ENCODE measurements at regions not wholly inside any gene's neighbourhood (a gene's known extent, or its start where the extent isn't known, plus 50 kb on each side); places are given as distances from the start of the nearest gene placed in this dataset.
"Not testable (repeated sequence)": the region's sequence is repeated elsewhere in the genome, so short reads cannot be mapped to it uniquely, and the experiment has no call there.

DNA sequence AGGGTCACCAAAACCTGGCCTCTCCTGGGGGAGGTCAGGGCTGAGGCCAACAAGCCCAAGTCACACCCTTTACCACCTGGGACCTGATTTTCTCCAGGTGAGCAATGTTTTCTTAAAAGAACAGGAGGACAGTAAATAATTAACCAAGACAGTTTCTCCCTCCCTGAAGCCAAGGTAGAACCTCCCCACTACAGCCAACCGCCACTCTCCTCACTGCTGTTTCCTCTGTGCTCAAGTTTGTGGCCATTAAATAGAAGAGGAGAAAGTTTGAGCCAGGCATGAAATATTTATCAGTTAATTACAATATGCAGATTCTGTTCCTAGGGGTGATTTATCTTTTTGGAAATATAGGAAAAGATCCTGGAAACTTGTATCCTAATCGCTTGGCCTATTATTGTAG, 150.6 kb upstream of the ANKRD20A1 start:
- H4K20me1 ChIP-seq; H3K27me3 ChIP-seq; H3K4me2 ChIP-seq; H3K27ac ChIP-seq; H3K4me3 ChIP-seq; H3K9ac ChIP-seq; H3K4me1 ChIP-seq; H3K36me3 ChIP-seq; H3K9me3 ChIP-seq (replicated peaks in 1 of 11): not testable (repeated sequence)

DNA sequence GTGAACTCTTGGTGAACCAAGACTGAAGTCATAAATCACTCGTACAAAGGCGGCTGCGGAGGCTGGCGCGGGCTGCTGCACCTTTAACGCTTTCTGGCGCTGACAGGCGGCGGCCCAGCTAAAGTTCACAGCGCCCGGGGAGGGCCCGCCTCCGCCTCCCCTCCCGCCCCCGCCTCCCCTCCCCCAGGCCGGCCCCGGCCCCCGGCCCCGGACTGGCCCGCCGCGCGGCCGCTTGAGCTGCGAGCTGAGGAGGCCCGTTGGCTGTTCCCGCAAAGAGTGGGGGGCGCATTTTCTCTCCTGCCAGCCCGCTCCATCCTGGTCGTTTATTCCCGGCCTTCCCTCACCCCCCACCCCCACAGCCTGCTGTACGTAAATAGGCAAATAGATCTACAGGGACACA, 147.3 kb upstream of the ANKRD20A1 start:
- H3K4me1 ChIP-seq; H3K27me3 ChIP-seq; H3K9ac ChIP-seq; H3K27ac ChIP-seq; H3K4me3 ChIP-seq; H3K9me3 ChIP-seq (replicated peaks in 1 of 11); H4K20me1 ChIP-seq; H3K4me2 ChIP-seq; H3K36me3 ChIP-seq: not testable (repeated sequence)

GRCh38 chr9:67711931-67712330, 146.8 kb upstream of the ANKRD20A1 start:
- not testable (repeated sequence) for H3K9me3 ChIP-seq (replicated peaks in 1 of 11); H3K36me3 ChIP-seq; H3K27me3 ChIP-seq; H3K4me3 ChIP-seq; H3K27ac ChIP-seq; H3K4me2 ChIP-seq; H3K4me1 ChIP-seq; H4K20me1 ChIP-seq; H3K9ac ChIP-seq

DNA sequence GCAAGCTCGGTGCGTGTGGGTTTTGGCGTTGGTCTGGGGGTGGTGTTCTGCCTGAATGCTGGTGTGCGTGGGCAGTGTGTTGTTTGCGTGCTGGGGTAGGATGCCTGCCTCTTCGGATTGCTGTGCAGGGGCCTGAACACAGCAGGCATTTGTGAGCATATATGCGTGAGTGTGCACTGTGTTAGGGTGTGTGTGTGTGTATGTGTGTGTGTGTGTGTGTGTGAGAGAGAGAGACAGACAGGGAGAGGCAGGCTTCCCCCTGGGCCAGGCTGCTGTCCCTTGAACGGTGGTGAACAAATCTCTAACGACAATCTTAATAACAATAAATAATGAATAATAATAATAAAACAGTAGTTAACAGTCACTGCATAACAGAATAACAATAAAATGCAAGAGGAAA, 145.8 kb upstream of the ANKRD20A1 start:
- not testable (repeated sequence) for H4K20me1 ChIP-seq; H3K9me3 ChIP-seq (replicated peaks in 1 of 11); H3K4me1 ChIP-seq; H3K4me2 ChIP-seq; H3K36me3 ChIP-seq; H3K27ac ChIP-seq; H3K9ac ChIP-seq; H3K27me3 ChIP-seq; H3K4me3 ChIP-seq

DNA sequence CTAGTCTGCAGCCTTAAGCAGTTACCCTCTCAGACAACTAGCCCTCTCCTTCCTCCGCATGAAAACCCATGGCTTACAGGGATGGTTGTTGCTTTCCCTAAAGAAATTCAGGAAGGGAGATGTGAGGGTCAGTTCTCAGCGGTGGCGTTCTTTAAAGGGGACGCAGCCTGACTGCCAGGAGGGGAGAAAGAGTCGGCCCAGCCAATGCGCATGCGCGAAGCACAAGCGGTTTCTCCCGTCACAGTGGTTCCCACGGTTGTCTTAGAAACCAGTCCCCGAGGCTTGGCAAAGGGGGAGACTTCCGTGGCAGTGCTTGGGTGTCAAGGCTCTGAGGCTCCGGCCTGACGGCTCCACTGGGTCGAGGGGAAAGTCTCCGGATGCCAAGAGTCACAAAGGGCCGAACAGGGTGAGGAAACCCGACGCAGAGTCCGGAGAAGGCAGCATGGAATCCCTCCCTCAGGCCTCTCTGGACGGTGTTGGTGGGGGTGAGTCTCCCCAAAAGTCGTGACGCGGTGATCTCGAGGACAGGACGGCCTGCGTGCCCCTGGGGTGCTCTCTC, 140.8 kb upstream of the ANKRD20A1 start:
- not testable (repeated sequence) for H3K9me3 ChIP-seq (replicated peaks in 1 of 11); H3K4me3 ChIP-seq; H3K27ac ChIP-seq

DNA sequence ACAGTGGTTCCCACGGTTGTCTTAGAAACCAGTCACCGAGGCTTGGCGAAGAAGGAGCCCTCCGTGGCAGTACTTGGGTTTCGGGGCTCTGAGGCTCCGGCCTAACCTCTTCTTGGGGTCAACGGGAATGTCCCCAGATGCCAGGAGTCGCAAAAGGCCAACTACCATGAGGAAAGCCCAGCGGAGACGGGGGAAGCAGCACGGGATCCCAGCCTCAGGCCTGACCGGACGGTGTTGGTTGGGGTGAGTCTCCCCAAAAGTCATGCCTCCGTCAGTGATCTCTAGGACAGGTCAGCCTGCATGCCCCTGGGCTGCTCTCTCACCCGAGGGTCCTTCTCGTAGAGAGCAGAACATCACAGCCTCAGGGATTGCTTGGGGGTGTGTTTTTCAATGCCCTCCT, 138.2 kb upstream of the ANKRD20A1 start:
- H3K27ac ChIP-seq; H3K9me3 ChIP-seq (replicated peaks in 1 of 11): not testable (repeated sequence)

More for the DNA sequence above, 140.8 kb upstream of the ANKRD20A1 start:
- H3K9ac ChIP-seq, H3K4me2 ChIP-seq, H3K4me1 ChIP-seq, H4K20me1 ChIP-seq, H3K36me3 ChIP-seq, H3K27me3 ChIP-seq: not testable (repeated sequence)

GRCh38 chr9:67722460-67723090, 136.2 kb upstream of the ANKRD20A1 start:
- H3K4me2 ChIP-seq; H3K4me1 ChIP-seq; H3K4me3 ChIP-seq; H3K27ac ChIP-seq; H3K9ac ChIP-seq; H3K27me3 ChIP-seq; H3K9me3 ChIP-seq (replicated peaks in 1 of 11); H4K20me1 ChIP-seq; H3K36me3 ChIP-seq: not testable (repeated sequence)

More for the DNA sequence above, 138.2 kb upstream of the ANKRD20A1 start:
- H3K27me3 ChIP-seq, H4K20me1 ChIP-seq, H3K36me3 ChIP-seq, H3K9ac ChIP-seq, H3K4me2 ChIP-seq, H3K4me1 ChIP-seq, H3K4me3 ChIP-seq: not testable (repeated sequence)

DNA sequence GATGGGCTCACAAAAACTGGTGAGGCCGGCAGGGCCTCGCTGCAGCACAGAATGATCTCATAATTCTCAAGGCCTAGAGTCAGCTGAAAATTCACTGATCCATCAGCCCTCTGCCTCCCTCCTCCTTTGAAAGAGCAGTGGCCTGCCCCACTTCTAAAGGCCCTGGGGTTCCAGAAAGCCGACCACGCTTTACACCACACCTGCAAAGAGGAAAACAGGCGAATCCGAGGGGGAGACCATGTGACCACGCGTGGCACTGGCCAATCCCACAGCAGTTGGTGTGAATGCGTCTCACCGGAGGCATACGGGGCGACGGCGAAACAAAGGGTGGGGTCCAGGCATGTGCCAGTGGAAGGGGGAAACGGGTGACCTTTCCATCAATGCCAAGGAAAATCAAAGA, 135.5 kb upstream of the ANKRD20A1 start:
- not testable (repeated sequence) for H3K27ac ChIP-seq; H3K4me1 ChIP-seq; H3K9me3 ChIP-seq (replicated peaks in 1 of 11); H3K27me3 ChIP-seq; H3K36me3 ChIP-seq; H4K20me1 ChIP-seq
- peak overlapping the region in 6 of 11 experiments; percentile 42 to 70 (median 62); a peak in 7 of 22 replicates for H3K9ac ChIP-seq
- peak overlapping the region; percentile 29 to 64 (median 54); a peak in 16 of 20 replicates for H3K4me3 ChIP-seq
- H3K4me2 ChIP-seq = peak overlapping the region in 6 of 11 experiments; percentile 39 to 66 (median 44); a peak in 6 of 22 replicates

DNA sequence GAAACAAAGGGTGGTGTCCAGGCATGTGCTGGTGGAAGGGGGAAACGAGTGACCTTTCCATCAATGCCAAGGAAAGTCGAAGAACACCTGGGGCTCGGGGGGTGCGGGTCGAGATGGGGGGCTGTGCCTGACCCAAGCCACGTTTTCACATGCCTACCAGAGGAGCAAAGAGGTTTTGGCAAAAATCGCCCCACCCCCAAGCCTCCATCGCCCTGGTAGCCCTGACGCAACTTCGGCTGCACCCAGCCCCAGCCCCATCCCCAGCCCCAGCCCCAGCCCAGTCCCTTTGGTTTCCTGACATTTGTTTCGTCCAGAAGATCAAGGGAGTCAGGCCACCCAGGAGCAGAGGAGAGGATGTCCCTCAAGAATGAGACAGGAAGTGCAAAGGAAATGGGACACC, 133.8 kb upstream of the ANKRD20A1 start:
- peak overlapping the region in 1 of 10 experiments; percentile 47; a peak in 1 of 20 replicates for H3K4me3 ChIP-seq
- not testable (repeated sequence) for H4K20me1 ChIP-seq; H3K27ac ChIP-seq; H3K36me3 ChIP-seq; H3K9ac ChIP-seq; H3K4me2 ChIP-seq; H3K4me1 ChIP-seq; H3K9me3 ChIP-seq (replicated peaks in 1 of 11); H3K27me3 ChIP-seq

DNA sequence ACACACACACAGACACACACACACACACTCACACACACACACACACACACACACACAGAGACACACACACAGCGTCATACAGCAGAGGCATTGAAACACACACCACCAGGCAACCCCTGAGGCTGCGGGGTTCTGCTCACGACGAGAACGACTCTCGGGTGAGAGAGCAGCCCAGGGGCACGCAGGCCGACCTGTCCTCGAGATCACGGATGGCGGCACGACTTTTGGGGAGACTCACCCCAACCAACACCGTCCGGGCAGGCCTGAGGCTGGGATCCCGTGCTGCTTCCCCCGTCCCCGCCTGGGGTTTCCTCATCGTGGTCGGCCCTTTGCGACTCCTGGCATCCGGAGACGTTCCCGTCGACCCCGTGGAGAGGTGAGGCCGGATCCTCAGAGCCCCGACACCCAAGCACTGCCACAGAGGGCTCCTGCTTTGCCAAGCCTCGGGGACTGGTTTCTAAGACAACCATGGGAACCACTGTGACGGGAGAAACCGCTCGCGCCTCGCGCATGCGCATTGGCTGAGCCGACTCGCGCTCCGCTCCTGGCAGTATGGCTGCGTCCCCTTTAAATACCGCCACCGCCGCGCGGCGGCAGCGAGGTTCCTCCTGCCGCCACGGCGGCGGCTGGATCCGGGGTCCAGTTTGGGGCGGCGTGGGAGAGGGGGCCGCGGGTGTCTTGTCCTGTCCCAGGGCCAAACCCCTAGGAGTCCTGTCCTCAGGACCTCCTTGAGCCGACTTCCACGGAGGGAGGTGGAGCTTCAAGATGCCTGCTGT, 132.3 kb upstream of the ANKRD20A1 start:
- not testable (repeated sequence) for H3K4me1 ChIP-seq; H3K27me3 ChIP-seq; H4K20me1 ChIP-seq; H3K9me3 ChIP-seq (replicated peaks in 1 of 11); H3K27ac ChIP-seq; H3K36me3 ChIP-seq
- peak overlapping the region in 5 of 11 experiments; percentile 40 to 55 (median 47); a peak in 3 of 22 replicates for H3K4me2 ChIP-seq
- H3K9ac ChIP-seq = peak overlapping the region in 1 of 11 experiments; percentile 60; a peak in 1 of 22 replicates
- H3K4me3 ChIP-seq = peak overlapping the region in 6 of 10 experiments; percentile 41 to 56 (median 47); a peak in 6 of 20 replicates

- H3K36me3 ChIP-seq; H3K4me1 ChIP-seq; H3K4me2 ChIP-seq; H4K20me1 ChIP-seq; H3K27ac ChIP-seq; H3K9me3 ChIP-seq (replicated peaks in 1 of 11); H3K4me3 ChIP-seq; H3K9ac ChIP-seq; H3K27me3 ChIP-seq: not testable (repeated sequence)
Measured at GRCh38 chr9:67763133-67763532, 95.6 kb upstream of the ANKRD20A1 start.

GRCh38 chr9:67771807-67772206, 86.9 kb upstream of the ANKRD20A1 start:
- not testable (repeated sequence) for H3K9me3 ChIP-seq (replicated peaks in 1 of 11); H3K27me3 ChIP-seq; H3K36me3 ChIP-seq; H3K4me2 ChIP-seq; H4K20me1 ChIP-seq; H3K9ac ChIP-seq; H3K4me3 ChIP-seq; H3K4me1 ChIP-seq; H3K27ac ChIP-seq

GRCh38 chr9:67800170-67800569, 58.6 kb upstream of the ANKRD20A1 start:
- not testable (repeated sequence) for H3K27ac ChIP-seq; H3K9ac ChIP-seq; H3K27me3 ChIP-seq; H3K4me1 ChIP-seq; H3K4me3 ChIP-seq; H4K20me1 ChIP-seq; H3K4me2 ChIP-seq; H3K36me3 ChIP-seq; H3K9me3 ChIP-seq (replicated peaks in 1 of 11)
